ENCODE measurements at regions not wholly inside any gene's neighbourhood (a gene's known extent, or its start where the extent isn't known, plus 50 kb on each side); places are given as distances from the start of the nearest gene placed in this dataset.
"Not testable (repeated sequence)": the region's sequence is repeated elsewhere in the genome, so short reads cannot be mapped to it uniquely, and the experiment has no call there.

- not testable (repeated sequence) for H2AFZ ChIP-seq (ENCODE audit: low read length); H3K4me3 ChIP-seq (ENCODE audit: low read length); H3K4me2 ChIP-seq (ENCODE audit: low read depth, low read length, poor library complexity, severe bottlenecking); H3K79me2 ChIP-seq (ENCODE audit: low read length); H3K36me3 ChIP-seq (ENCODE audit: insufficient read depth, low read length); H3K4me1 ChIP-seq (ENCODE audit: low read length); H3K9me3 ChIP-seq (ENCODE audit: low read length); H4K20me1 ChIP-seq (ENCODE audit: insufficient read depth, low read depth, low read length); H3K27me3 ChIP-seq (ENCODE audit: low read length); DNase-seq; H3K27ac ChIP-seq (ENCODE audit: low read length); H3K9me2 ChIP-seq (replicated peaks; ENCODE audit: insufficient read depth, low read length); H3K9ac ChIP-seq (ENCODE audit: low read length)
Measured at GRCh38 chr1:65649185-65649584, 143.5 kb upstream of the PDE4B start.

GRCh38 chr1:65650682-65651081, 142.0 kb upstream of the PDE4B start:
- no peaks in the 10 kb centered on the region for H3K27me3 ChIP-seq (ENCODE audit: low read length)
- no peaks in the 10 kb centered on the region for H3K79me2 ChIP-seq (ENCODE audit: low read length)
- no peaks in the 10 kb centered on the region for H3K9me3 ChIP-seq (ENCODE audit: low read length)
- no peaks in the 10 kb centered on the region for H4K20me1 ChIP-seq (ENCODE audit: insufficient read depth, low read depth, low read length)
- H3K4me3 ChIP-seq (ENCODE audit: low read length): no peak overlapping the region
- no peak overlapping the region for H2AFZ ChIP-seq (ENCODE audit: low read length)
- H3K36me3 ChIP-seq (ENCODE audit: insufficient read depth, low read length): no peaks in the 10 kb centered on the region
- no peaks in the 10 kb centered on the region for H3K4me1 ChIP-seq (ENCODE audit: low read length)
- no peaks in the 10 kb centered on the region; the same call in 1 of the 2 replicates for H3K9me2 ChIP-seq (replicated peaks; ENCODE audit: insufficient read depth, low read length)
- H3K4me2 ChIP-seq (ENCODE audit: low read depth, low read length, poor library complexity, severe bottlenecking): no peak overlapping the region
- H3K9ac ChIP-seq (ENCODE audit: low read length): no peak overlapping the region
- no peak for DNase-seq
- H3K27ac ChIP-seq (ENCODE audit: low read length): no peak overlapping the region

- not testable (repeated sequence) for H3K27ac ChIP-seq (ENCODE audit: low read length); H3K9me3 ChIP-seq (ENCODE audit: low read length); H3K4me1 ChIP-seq (ENCODE audit: low read length); H3K4me3 ChIP-seq (ENCODE audit: low read length); H2AFZ ChIP-seq (ENCODE audit: low read length); H3K27me3 ChIP-seq (ENCODE audit: low read length); H3K79me2 ChIP-seq (ENCODE audit: low read length); H4K20me1 ChIP-seq (ENCODE audit: insufficient read depth, low read depth, low read length); H3K36me3 ChIP-seq (ENCODE audit: insufficient read depth, low read length); H3K9ac ChIP-seq (ENCODE audit: low read length); DNase-seq; H3K4me2 ChIP-seq (ENCODE audit: low read depth, low read length, poor library complexity, severe bottlenecking); H3K9me2 ChIP-seq (replicated peaks; ENCODE audit: insufficient read depth, low read length)
Measured at GRCh38 chr1:65654526-65654925, 138.2 kb upstream of the PDE4B start.

- H3K9ac ChIP-seq (ENCODE audit: low read length); H3K4me3 ChIP-seq (ENCODE audit: low read length); H2AFZ ChIP-seq (ENCODE audit: low read length): not testable (repeated sequence)
Measured at GRCh38 chr1:65657609-65658008, 135.1 kb upstream of the PDE4B start.

GRCh38 chr1:65658122-65658521, 134.6 kb upstream of the PDE4B start:
- Histone ChIP-seq H3K36me3 (ENCODE audit: insufficient read depth, low read length) (no peaks in the 10 kb centered on the region), H4K20me1 (ENCODE audit: insufficient read depth, low read depth, low read length) (no peaks in the 10 kb centered on the region), H3K4me1 (ENCODE audit: low read length) (no peaks in the 10 kb centered on the region), H3K27me3 (ENCODE audit: low read length) (no peaks in the 10 kb centered on the region), H3K9me2 (replicated peaks; ENCODE audit: insufficient read depth, low read length) (no peaks in the 10 kb centered on the region), H3K9ac (ENCODE audit: low read length) (no peak overlapping the region), H3K79me2 (ENCODE audit: low read length) (no peaks in the 10 kb centered on the region), H3K27ac (ENCODE audit: low read length) (no peak overlapping the region), H3K4me3 (ENCODE audit: low read length) (no peak overlapping the region), H3K9me3 (ENCODE audit: low read length) (no peaks in the 10 kb centered on the region), H3K4me2 (ENCODE audit: low read depth, low read length, poor library complexity, severe bottlenecking) (no peak overlapping the region), H2AFZ (ENCODE audit: low read length) (no peak overlapping the region)
- DNase-seq: no peak

More at GRCh38 chr1:65657609-65658008, 135.1 kb upstream of the PDE4B start:
- H3K4me2 ChIP-seq (ENCODE audit: low read depth, low read length, poor library complexity, severe bottlenecking); H4K20me1 ChIP-seq (ENCODE audit: insufficient read depth, low read depth, low read length); H3K27ac ChIP-seq (ENCODE audit: low read length); H3K79me2 ChIP-seq (ENCODE audit: low read length); H3K9me3 ChIP-seq (ENCODE audit: low read length); DNase-seq; H3K9me2 ChIP-seq (replicated peaks; ENCODE audit: insufficient read depth, low read length); H3K27me3 ChIP-seq (ENCODE audit: low read length); H3K4me1 ChIP-seq (ENCODE audit: low read length); H3K36me3 ChIP-seq (ENCODE audit: insufficient read depth, low read length): not testable (repeated sequence)

DNA sequence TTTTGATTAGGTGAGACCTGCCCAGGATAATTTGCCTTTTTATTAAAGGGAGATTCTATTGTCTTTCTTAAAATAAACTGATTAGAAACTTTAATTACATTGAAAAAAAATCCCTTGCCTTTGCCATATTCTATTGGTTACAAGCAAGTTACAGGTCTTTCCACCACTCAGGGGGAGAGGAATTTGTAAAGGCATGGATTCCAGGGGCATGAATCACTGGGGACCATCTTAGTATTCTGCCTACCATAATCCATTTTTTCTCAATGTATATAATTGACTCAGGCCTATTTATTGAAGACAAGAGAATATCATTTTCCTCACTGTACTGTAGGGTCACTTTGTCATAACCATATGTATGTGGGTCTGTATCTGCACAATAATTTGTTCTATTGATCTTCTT, 124.3 kb upstream of the PDE4B start:
- H3K27ac ChIP-seq (ENCODE audit: low read length): no peak overlapping the region
- no peak overlapping the region for H2AFZ ChIP-seq (ENCODE audit: low read length)
- no peaks in the 10 kb centered on the region for H4K20me1 ChIP-seq (ENCODE audit: insufficient read depth, low read depth, low read length)
- H3K4me1 ChIP-seq (ENCODE audit: low read length): no peaks in the 10 kb centered on the region
- no peaks in the 10 kb centered on the region for H3K36me3 ChIP-seq (ENCODE audit: insufficient read depth, low read length)
- H3K79me2 ChIP-seq (ENCODE audit: low read length): no peaks in the 10 kb centered on the region
- no peak overlapping the region for H3K9ac ChIP-seq (ENCODE audit: low read length)
- H3K27me3 ChIP-seq (ENCODE audit: low read length): no peaks in the 10 kb centered on the region
- H3K9me2 ChIP-seq (replicated peaks; ENCODE audit: insufficient read depth, low read length): no peaks in the 10 kb centered on the region
- H3K4me2 ChIP-seq (ENCODE audit: low read depth, low read length, poor library complexity, severe bottlenecking): no peak overlapping the region
- no peak for DNase-seq
- no peak overlapping the region for H3K4me3 ChIP-seq (ENCODE audit: low read length)
- no peaks in the 10 kb centered on the region for H3K9me3 ChIP-seq (ENCODE audit: low read length)

GRCh38 chr1:65670518-65670917, 122.2 kb upstream of the PDE4B start:
- Histone ChIP-seq H3K9ac (ENCODE audit: low read length) (no peak overlapping the region), H3K9me3 (ENCODE audit: low read length) (no peaks in the 10 kb centered on the region), H2AFZ (ENCODE audit: low read length) (no peak overlapping the region), H3K4me3 (ENCODE audit: low read length) (no peak overlapping the region), H3K36me3 (ENCODE audit: insufficient read depth, low read length) (no peaks in the 10 kb centered on the region), H3K9me2 (replicated peaks; ENCODE audit: insufficient read depth, low read length) (no peaks in the 10 kb centered on the region), H3K4me2 (ENCODE audit: low read depth, low read length, poor library complexity, severe bottlenecking) (no peak overlapping the region), H4K20me1 (ENCODE audit: insufficient read depth, low read depth, low read length) (no peaks in the 10 kb centered on the region), H3K27ac (ENCODE audit: low read length) (no peak overlapping the region), H3K4me1 (ENCODE audit: low read length) (no peaks in the 10 kb centered on the region), H3K79me2 (ENCODE audit: low read length) (no peaks in the 10 kb centered on the region), H3K27me3 (ENCODE audit: low read length) (no peaks in the 10 kb centered on the region)
- DNase-seq: no peak

GRCh38 chr1:65674522-65674921, 118.2 kb upstream of the PDE4B start:
- H3K4me1 ChIP-seq (ENCODE audit: low read length): no peaks in the 10 kb centered on the region
- DNase-seq: peak; percentile 23
- H3K9me2 ChIP-seq (replicated peaks; ENCODE audit: insufficient read depth, low read length): no peaks in the 10 kb centered on the region
- H3K27me3 ChIP-seq (ENCODE audit: low read length): no peaks in the 10 kb centered on the region
- H3K27ac ChIP-seq (ENCODE audit: low read length): no peak overlapping the region
- H3K4me2 ChIP-seq (ENCODE audit: low read depth, low read length, poor library complexity, severe bottlenecking): no peak overlapping the region
- H3K4me3 ChIP-seq (ENCODE audit: low read length): no peak overlapping the region
- H3K9ac ChIP-seq (ENCODE audit: low read length): no peak overlapping the region
- H3K79me2 ChIP-seq (ENCODE audit: low read length): no peaks in the 10 kb centered on the region
- no peak overlapping the region for H2AFZ ChIP-seq (ENCODE audit: low read length)
- H3K36me3 ChIP-seq (ENCODE audit: insufficient read depth, low read length): no peaks in the 10 kb centered on the region
- no peaks in the 10 kb centered on the region for H4K20me1 ChIP-seq (ENCODE audit: insufficient read depth, low read depth, low read length)
- no peaks in the 10 kb centered on the region for H3K9me3 ChIP-seq (ENCODE audit: low read length)

- Histone ChIP-seq H3K27me3 (ENCODE audit: low read length) (no peaks in the 10 kb centered on the region), H3K4me1 (ENCODE audit: low read length) (no peaks in the 10 kb centered on the region), H3K79me2 (ENCODE audit: low read length) (no peaks in the 10 kb centered on the region), H4K20me1 (ENCODE audit: insufficient read depth, low read depth, low read length) (no peaks in the 10 kb centered on the region), H3K9ac (ENCODE audit: low read length) (no peak overlapping the region), H2AFZ (ENCODE audit: low read length) (no peak overlapping the region), H3K27ac (ENCODE audit: low read length) (no peak overlapping the region), H3K9me3 (ENCODE audit: low read length) (no peaks in the 10 kb centered on the region), H3K4me3 (ENCODE audit: low read length) (no peak overlapping the region), H3K9me2 (replicated peaks; ENCODE audit: insufficient read depth, low read length) (no peaks in the 10 kb centered on the region), H3K4me2 (ENCODE audit: low read depth, low read length, poor library complexity, severe bottlenecking) (no peak overlapping the region), H3K36me3 (ENCODE audit: insufficient read depth, low read length) (no peaks in the 10 kb centered on the region)
- peak; percentile 7 for DNase-seq
Measured at GRCh38 chr1:65679773-65680172, 112.9 kb upstream of the PDE4B start.

All from Karpas-422 (cell line).